GM19240 (cell line): ENCODE measurements at regions not wholly inside any gene's neighbourhood (a gene's known extent, or its start where the extent isn't known, plus 50 kb on each side); places are given as distances from the start of the nearest gene placed in this dataset.

Experiments
- DNase-seq: peaks from one replicate; pipeline ENCODE4 v3.0.0; 2011; ENCODE audit warnings: low spot score; ENCODE audit not compliant: insufficient read length

GRCh38 chr6:166752928-166753721 lies 126.1 kb upstream of the RPS6KA2 start:
- DNase-seq, result no peak

GRCh38 chr6:166752097-166752496 lies 125.0 kb upstream of the RPS6KA2 start:
- peak; percentile 40 for DNase-seq

GRCh38 chr6:166751051-166751595 lies 124.1 kb upstream of the RPS6KA2 start:
- no peak for DNase-seq

- DNase-seq, result no peak
Measured at GRCh38 chr6:166750108-166750793, 123.2 kb upstream of the RPS6KA2 start.

- no peak for DNase-seq
Measured at GRCh38 chr6:166749666-166750065, 122.6 kb upstream of the RPS6KA2 start.

GRCh38 chr6:166747644-166748595 lies 120.9 kb upstream of the RPS6KA2 start:
- DNase-seq, result no peak

GRCh38 chr6:166745801-166746668 lies 119.0 kb upstream of the RPS6KA2 start:
- DNase-seq, result no peak

- no peak for DNase-seq
Measured at GRCh38 chr6:166744223-166745134, 117.4 kb upstream of the RPS6KA2 start.

- no peak for DNase-seq
Measured at GRCh38 chr6:166743406-166744222, 116.6 kb upstream of the RPS6KA2 start.

- DNase-seq, result no peak
Measured at GRCh38 chr6:166742981-166743380, 115.9 kb upstream of the RPS6KA2 start.

- DNase-seq, result no peak
Measured at GRCh38 chr6:166739976-166740318, 112.9 kb upstream of the RPS6KA2 start.

GRCh38 chr6:166739117-166739975 lies 112.3 kb upstream of the RPS6KA2 start:
- DNase-seq, result no peak

- no peak for DNase-seq
Measured at GRCh38 chr6:166738386-166739116, 111.5 kb upstream of the RPS6KA2 start.

GRCh38 chr6:166737261-166737660 lies 110.2 kb upstream of the RPS6KA2 start:
- DNase-seq, result no peak

- no peak for DNase-seq
Measured at GRCh38 chr6:166736634-166737033, 109.6 kb upstream of the RPS6KA2 start.

- DNase-seq, result no peak
Measured at GRCh38 chr6:166733900-166734299, 106.8 kb upstream of the RPS6KA2 start.

GRCh38 chr6:166729658-166730057 lies 102.6 kb upstream of the RPS6KA2 start:
- DNase-seq, result no peak
